ENCODE measurements at regions not wholly inside any gene's neighbourhood (a gene's known extent, or its start where the extent isn't known, plus 50 kb on each side); places are given as distances from the start of the nearest gene placed in this dataset.

GRCh38 chr21:23008601-23009202 lies 2010.5 kb downstream of the NCAM2 start:
- Mint-ChIP-seq H3K27ac (no peak overlapping the region), H3K4me3 (no peak overlapping the region), H3K27me3 (ENCODE audit: low read depth in 3 of 3) (peaks cover 0 to 3% (median 0%) of the 10 kb centered on the region in 3 donors), H3K9me3 (peaks cover 0 to 6% (median 3%) of the 10 kb centered on the region in 7 donors), H3K36me3 (no peaks in the 10 kb centered on the region), H3K4me1 (no peaks in the 10 kb centered on the region)
- Histone ChIP-seq H3K9me3 (replicated peaks in 1 of 2; ENCODE audit: control insufficient read depth in 1 of 2, insufficient read depth in 1 of 2, low read length in 2 of 2) (peaks cover 0 to 4% of the 10 kb centered on the region in 2 donors), H3K27ac (ENCODE audit: low read depth in 1 of 2, low read length in 2 of 2) (no peak overlapping the region), H3K4me2 (replicated peaks; ENCODE audit: extremely low read depth, low read length, poor library complexity, severe bottlenecking) (no peak overlapping the region), H3K79me2 (ENCODE audit: insufficient read depth, low read length) (no peaks in the 10 kb centered on the region), H3K9ac (ENCODE audit: insufficient read depth, low read length, poor library complexity, severe bottlenecking) (no peak overlapping the region), H3K4me3 (replicated peaks in 1 of 3; ENCODE audit: low read depth in 2 of 3, low read length in 3 of 3) (no peak overlapping the region), H3K27me3 (ENCODE audit: control insufficient read depth in 2 of 2, insufficient read depth in 2 of 2, low read length in 2 of 2) (no peaks in the 10 kb centered on the region), H3K36me3 (replicated peaks in 1 of 2; ENCODE audit: control insufficient read depth in 1 of 2, insufficient read depth in 2 of 2, low read length in 2 of 2) (no peaks in the 10 kb centered on the region), H3K4me1 (ENCODE audit: control insufficient read depth in 1 of 2, insufficient read depth in 2 of 2, low read length in 2 of 2) (no peaks in the 10 kb centered on the region), H4K20me1 (ENCODE audit: insufficient read depth, low read length) (no peaks in the 10 kb centered on the region), H2AFZ (ENCODE audit: insufficient read depth, low read depth, low read length, poor library complexity, severe bottlenecking) (no peak overlapping the region)
- intact Hi-C loops (cut with micrococcal nuclease): no loop called here
- no peak for TF ChIP-seq CTCF (IDR thresholded peaks at IDR 0.05)
- DNase-seq: no peak
- 100% methylated on average over 1 of the region's 6 CpGs for WGBS (ENCODE audit: insufficient coverage)

GRCh38 chr21:23009360-23009759 lies 2011.2 kb downstream of the NCAM2 start:
- no peak overlapping the region for H3K4me2 ChIP-seq (replicated peaks; ENCODE audit: extremely low read depth, low read length, poor library complexity, severe bottlenecking)
- no peaks in the 10 kb centered on the region for H3K36me3 ChIP-seq (replicated peaks in 1 of 2; ENCODE audit: control insufficient read depth in 1 of 2, insufficient read depth in 2 of 2, low read length in 2 of 2)
- Mint-ChIP-seq H3K4me3 (no peak overlapping the region), H3K36me3 (no peaks in the 10 kb centered on the region), H3K9me3 (peaks cover 0 to 6% (median 3%) of the 10 kb centered on the region in 7 donors), H3K27ac (no peak overlapping the region), H3K27me3 (ENCODE audit: low read depth in 3 of 3) (peaks cover 0 to 3% (median 0%) of the 10 kb centered on the region in 3 donors), H3K4me1 (no peaks in the 10 kb centered on the region)
- H3K27me3 ChIP-seq (ENCODE audit: control insufficient read depth in 2 of 2, insufficient read depth in 2 of 2, low read length in 2 of 2): no peaks in the 10 kb centered on the region
- no peaks in the 10 kb centered on the region for H4K20me1 ChIP-seq (ENCODE audit: insufficient read depth, low read length)
- no peak overlapping the region for H2AFZ ChIP-seq (ENCODE audit: insufficient read depth, low read depth, low read length, poor library complexity, severe bottlenecking)
- no peak overlapping the region for H3K27ac ChIP-seq (ENCODE audit: low read depth in 1 of 2, low read length in 2 of 2)
- no peaks in the 10 kb centered on the region for H3K4me1 ChIP-seq (ENCODE audit: control insufficient read depth in 1 of 2, insufficient read depth in 2 of 2, low read length in 2 of 2)
- peaks cover 0 to 3% of the 10 kb centered on the region in 2 donors for H3K9me3 ChIP-seq (replicated peaks in 1 of 2; ENCODE audit: control insufficient read depth in 1 of 2, insufficient read depth in 1 of 2, low read length in 2 of 2)
- intact Hi-C loops (cut with micrococcal nuclease): no loop called here
- no peak for TF ChIP-seq CTCF (IDR thresholded peaks at IDR 0.05)
- no CpG with 5 or more reads among the region's 3 CpGs for whole genome bisulfite sequencing (ENCODE audit: insufficient coverage)
- no peak overlapping the region for H3K9ac ChIP-seq (ENCODE audit: insufficient read depth, low read length, poor library complexity, severe bottlenecking)
- no peaks in the 10 kb centered on the region for H3K79me2 ChIP-seq (ENCODE audit: insufficient read depth, low read length)
- no peak for DNase-seq
- no peak overlapping the region for H3K4me3 ChIP-seq (replicated peaks in 1 of 3; ENCODE audit: low read depth in 2 of 3, low read length in 3 of 3)
